ENCODE measurements at regions not wholly inside any gene's neighbourhood (a gene's known extent, or its start where the extent isn't known, plus 50 kb on each side); places are given as distances from the start of the nearest gene placed in this dataset.

DNA sequence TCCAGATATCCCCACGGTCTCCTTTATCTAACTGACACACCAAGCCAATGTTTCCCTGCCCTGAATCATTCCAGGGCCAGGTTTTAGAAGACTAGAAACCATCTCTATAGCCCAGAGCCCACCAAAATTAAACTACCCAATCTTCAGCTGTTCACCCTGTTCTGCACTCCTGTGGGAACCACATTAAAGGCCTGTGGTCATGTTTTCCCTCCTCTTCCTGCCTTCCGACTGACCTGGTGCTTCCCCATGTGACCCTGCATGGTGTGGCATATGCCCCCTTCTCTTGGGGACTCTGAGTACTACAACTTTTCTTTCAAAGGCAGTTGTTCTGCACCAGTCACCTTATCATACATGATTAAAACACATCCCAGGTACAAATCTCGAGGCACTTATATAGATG, 155.0 kb downstream of the TMEM200A start:
- Mint-ChIP-seq H3K4me3 (no peak overlapping the region), H3K9me3 (ENCODE audit: insufficient read depth) (peaks cover 7% of the 10 kb centered on the region), H3K27ac (no peak overlapping the region), H3K27me3 (no peaks in the 10 kb centered on the region), H3K4me1 (peaks cover 32% of the 10 kb centered on the region)
- no peaks in the 10 kb centered on the region for H4K20me1 ChIP-seq (ENCODE audit: control insufficient read depth, insufficient read depth, low read length, poor library complexity, severe bottlenecking)
- H3K9me3 ChIP-seq (ENCODE audit: control extremely low read depth in 1 of 3, control insufficient read depth in 2 of 3, insufficient read depth in 1 of 3, low read length in 2 of 3): peaks cover 0 to under 1% (median 0%) of the 10 kb centered on the region in 3 donors
- no peak overlapping the region for H2AFZ ChIP-seq (ENCODE audit: insufficient read depth, low read depth, low read length, poor library complexity, severe bottlenecking)
- no peak for TF ChIP-seq EZH2 (IDR thresholded peaks at IDR 0.05; ENCODE audit: borderline replicate concordance, insufficient read depth, low read depth, low read length, poor library complexity, severe bottlenecking)
- TF ChIP-seq CTCF (IDR thresholded peaks at IDR 0.05): no peak
- DNase-seq (no peak), ATAC-seq (ENCODE audit: low read depth) (no peak)
- no peaks in the 10 kb centered on the region for H3K36me3 ChIP-seq (replicated peaks in 1 of 2; ENCODE audit: control extremely low read depth in 1 of 2, control insufficient read depth in 1 of 2, extremely low read depth in 1 of 2, insufficient read depth in 2 of 2, low read length in 1 of 2)
- 47% methylated on average over 2 of the region's 3 CpGs for WGBS (ENCODE audit: insufficient coverage)
- H3K4me2 ChIP-seq (replicated peaks; ENCODE audit: low read depth, low read length, poor library complexity, severe bottlenecking): no peak overlapping the region
- ChIA-PET CTCF (no interaction called here), POLR2A (no interaction called here)
- no peak overlapping the region for H3K4me3 ChIP-seq (ENCODE audit: control extremely low read depth in 1 of 5, extremely low read depth in 1 of 5, insufficient read depth in 1 of 5, low read depth in 2 of 5, low read length in 4 of 5)
- H3K79me2 ChIP-seq (ENCODE audit: control insufficient read depth, insufficient read depth, low read length): no peaks in the 10 kb centered on the region
- peaks cover 14 to 19% of the 10 kb centered on the region in 2 donors for H3K4me1 ChIP-seq (ENCODE audit: control insufficient read depth in 2 of 2, insufficient read depth in 2 of 2, low read length in 2 of 2)
- H3K27ac ChIP-seq (ENCODE audit: low read length in 2 of 2): no peak overlapping the region
- intact Hi-C loops (cut with micrococcal nuclease): no loop called here
- no peaks in the 10 kb centered on the region for H3K27me3 ChIP-seq (replicated peaks in 1 of 4; ENCODE audit: control extremely low read depth in 1 of 4, control insufficient read depth in 3 of 4, insufficient read depth in 4 of 4, low read length in 3 of 4)
- H3K9ac ChIP-seq (ENCODE audit: low read length): no peak overlapping the region

- no peaks in the 10 kb centered on the region for H3K27me3 Mint-ChIP-seq
- H3K36me3 ChIP-seq (replicated peaks in 1 of 2; ENCODE audit: control extremely low read depth in 1 of 2, control insufficient read depth in 1 of 2, extremely low read depth in 1 of 2, insufficient read depth in 2 of 2, low read length in 1 of 2): no peaks in the 10 kb centered on the region
- H3K79me2 ChIP-seq (ENCODE audit: control insufficient read depth, insufficient read depth, low read length): no peaks in the 10 kb centered on the region
- no peaks in the 10 kb centered on the region for H4K20me1 ChIP-seq (ENCODE audit: control insufficient read depth, insufficient read depth, low read length, poor library complexity, severe bottlenecking)
- WGBS (ENCODE audit: insufficient coverage): 78% methylated on average over 3 of the region's 5 CpGs
- ChIA-PET POLR2A (no interaction called here), CTCF (interaction anchor here (0.8 kb wide), 1 partner anchor 9 kb away, joined by 3 read pairs; no protein-coding TSS in a partner anchor)
- H3K4me1 Mint-ChIP-seq: peaks cover 39% of the 10 kb centered on the region
- DNase-seq (no peak), ATAC-seq (ENCODE audit: low read depth) (no peak)
- intact Hi-C loops (cut with micrococcal nuclease): no loop called here
- no peak overlapping the region for H3K4me3 Mint-ChIP-seq
- H3K9me3 Mint-ChIP-seq (ENCODE audit: insufficient read depth): peaks cover 3% of the 10 kb centered on the region
- H3K4me2 ChIP-seq (replicated peaks; ENCODE audit: low read depth, low read length, poor library complexity, severe bottlenecking): peak overlapping the region; percentile 42
- TF ChIP-seq CTCF (IDR thresholded peaks at IDR 0.05) (no peak), EZH2 (IDR thresholded peaks at IDR 0.05; ENCODE audit: borderline replicate concordance, insufficient read depth, low read depth, low read length, poor library complexity, severe bottlenecking) (no peak)
- peak overlapping the region in 1 of 2 donors; percentile 60 for H3K27ac ChIP-seq (ENCODE audit: low read length in 2 of 2)
- peaks cover 31 to 33% of the 10 kb centered on the region in 2 donors for H3K4me1 ChIP-seq (ENCODE audit: control insufficient read depth in 2 of 2, insufficient read depth in 2 of 2, low read length in 2 of 2)
- no peak overlapping the region for H3K27ac Mint-ChIP-seq
- H3K4me3 ChIP-seq (ENCODE audit: control extremely low read depth in 1 of 5, extremely low read depth in 1 of 5, insufficient read depth in 1 of 5, low read depth in 2 of 5, low read length in 4 of 5): no peak overlapping the region
- no peak overlapping the region for H3K9ac ChIP-seq (ENCODE audit: low read length)
- peak overlapping the region; percentile 49 for H2AFZ ChIP-seq (ENCODE audit: insufficient read depth, low read depth, low read length, poor library complexity, severe bottlenecking)
- H3K9me3 ChIP-seq (ENCODE audit: control extremely low read depth in 1 of 3, control insufficient read depth in 2 of 3, insufficient read depth in 1 of 3, low read length in 2 of 3): no peaks in the 10 kb centered on the region
- H3K27me3 ChIP-seq (replicated peaks in 1 of 4; ENCODE audit: control extremely low read depth in 1 of 4, control insufficient read depth in 3 of 4, insufficient read depth in 4 of 4, low read length in 3 of 4): no peaks in the 10 kb centered on the region
Measured at GRCh38 chr6:130524552-130524951, 158.7 kb downstream of the TMEM200A start.
